H1 (cell line): ENCODE measurements at regions not wholly inside any gene's neighbourhood (a gene's known extent, or its start where the extent isn't known, plus 50 kb on each side); places are given as distances from the start of the nearest gene placed in this dataset.

ENCODE experiments used
- EGR1 ChIP-seq: IDR thresholded peaks from 2 replicates; pipeline ENCODE4 v1.6.1; 2011; ENCODE audit warnings: low read depth, low read length, borderline replicate concordance
- HDAC6 ChIP-seq: IDR thresholded peaks from one replicate; pipeline ENCODE4 v1.7.1; 2012; ENCODE audit warnings: low read depth, mild to moderate bottlenecking, inconsistent platforms, low read length, moderate library complexity
- POU5F1 ChIP-seq: IDR thresholded peaks from 2 replicates; pipeline ENCODE4 v1.6.1; 2011; ENCODE audit warnings: low read depth, mild to moderate bottlenecking, low read length, moderate library complexity
- SP1 ChIP-seq: IDR thresholded peaks from 2 replicates; pipeline ENCODE4 v1.6.1; 2011; ENCODE audit warnings: low read depth, low read length
- TBP ChIP-seq: IDR thresholded peaks from 2 replicates; pipeline ENCODE4 v1.6.1; 2011; ENCODE audit warnings: low read depth, low read length, improper control_type of control experiment

DNA sequence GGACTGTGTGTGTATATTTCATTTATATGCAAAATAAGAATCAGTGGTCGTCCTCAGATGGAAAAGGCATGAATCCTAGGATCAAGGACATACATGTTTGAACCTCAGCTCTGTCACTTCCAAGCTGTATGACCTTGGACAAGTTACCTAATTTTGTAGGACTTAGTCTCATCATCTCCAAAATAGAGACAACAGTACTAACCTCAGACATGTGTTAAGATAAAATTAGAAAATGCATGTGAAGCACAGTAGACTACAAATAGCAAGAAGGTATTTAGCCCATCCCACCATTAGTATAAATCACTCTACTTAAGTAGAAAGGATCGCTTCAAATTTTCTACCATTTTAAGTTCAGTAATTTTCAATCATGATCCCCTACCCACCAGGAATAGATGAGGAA is 309.8 kb downstream of the ZEB2 start (continued):
- TF ChIP-seq POU5F1 (no peak), EGR1 (no peak), SP1 (no peak), HDAC6 (no peak), TBP (no peak)
- TF ChIP-seq, all 59 proteins: peak for 0
